WTC11 (cell line): ENCODE measurements at regions not wholly inside any gene's neighbourhood (a gene's known extent, or its start where the extent isn't known, plus 50 kb on each side); places are given as distances from the start of the nearest gene placed in this dataset.

Source experiments
- ATAC-seq: fragments of 200-7000 bp; cut with Tn5 transposase; 2 replicates; pipeline ENCODE4 v1.10.0; 2021; ENCODE audit warnings: mild to moderate bottlenecking, moderate library complexity
- CTCF ChIA-PET: fragments of 300-600 bp; sonication (Branson Sonifier 250); formaldehyde crosslinking; loops from one replicate; lab custom pipeline; 2021; ENCODE audit warnings: antibody characterized with exemption; lab: Charles Lee
- POLR2A ChIA-PET: fragments of 350-600 bp; sonication (Branson Sonifier 250); formaldehyde crosslinking; loops from one replicate; lab custom pipeline; 2021; ENCODE audit warnings: antibody characterized with exemption; lab: Charles Lee
- DNase-seq: peaks from one replicate; pipeline ENCODE4 v3.0.0; 2021; ENCODE audit warnings: low spot score
- H3K27ac Mint-ChIP-seq: 2 replicates; pipeline ENCODE4 v1.8.0; 2021; ENCODE audit warnings: mixed read lengths
- H3K27me3 Mint-ChIP-seq: 2 replicates; pipeline ENCODE4 v1.8.0; 2021; ENCODE audit warnings: low read depth, mild to moderate bottlenecking, moderate library complexity, mixed read lengths
- H3K36me3 Mint-ChIP-seq: 2 replicates; pipeline ENCODE4 v1.8.0; 2021; ENCODE audit warnings: mixed read lengths
- H3K4me1 Mint-ChIP-seq: 2 replicates; pipeline ENCODE4 v1.8.0; 2022; ENCODE audit warnings: mixed read lengths
- H3K4me3 Mint-ChIP-seq: 2 replicates; pipeline ENCODE4 v1.8.0; 2021; ENCODE audit warnings: mild to moderate bottlenecking, moderate library complexity, mixed read lengths
- H3K9me3 Mint-ChIP-seq: 2 replicates; pipeline ENCODE4 v1.8.0; 2021; ENCODE audit warnings: mixed read lengths
- EMX1 ChIP-seq: fragments of 250-450 bp; sonication (Bioruptor Pico); IDR thresholded peaks from 2 replicates; pipeline ENCODE4 v1.8.0; 2021; ENCODE audit warnings: mild to moderate bottlenecking
- ETV6 ChIP-seq: sonication (generic); formaldehyde crosslinking; IDR thresholded peaks from 2 replicates; pipeline ENCODE4 v1.8.1; 2022; ENCODE audit warnings: mild to moderate bottlenecking, missing genetic modification reagents
- JAZF1 ChIP-seq: fragments of 250-450 bp; sonication (Bioruptor Pico); IDR thresholded peaks from 2 replicates; pipeline ENCODE4 v1.9.0; 2021; ENCODE audit warnings: moderate library complexity, mild to moderate bottlenecking, inconsistent platforms
- KAT7 ChIP-seq: sonication (generic); formaldehyde crosslinking; IDR thresholded peaks from 2 replicates; pipeline ENCODE4 v1.8.1; 2023; ENCODE audit warnings: missing genetic modification reagents, mild to moderate bottlenecking, borderline replicate concordance
- MXD4 ChIP-seq: fragments of 250-450 bp; sonication (Bioruptor Pico); IDR thresholded peaks from 2 replicates; pipeline ENCODE4 v1.8.0; 2021; ENCODE audit warnings: mild to moderate bottlenecking, moderate library complexity, borderline replicate concordance
- SP1 ChIP-seq: sonication (generic); formaldehyde crosslinking; conservative IDR thresholded peaks from 2 replicates; pipeline ENCODE4 v1.8.1; 2022; ENCODE audit warnings: missing genetic modification reagents
- TCF7 ChIP-seq: sonication (generic); formaldehyde crosslinking; IDR thresholded peaks from 2 replicates; pipeline ENCODE4 v1.8.0; 2022; ENCODE audit warnings: mild to moderate bottlenecking, low read depth, missing genetic modification reagents, moderate library complexity
- ZNF423 ChIP-seq: fragments of 250-450 bp; sonication (Bioruptor Pico); IDR thresholded peaks from 2 replicates; pipeline ENCODE4 v2.1.2; 2022; ENCODE audit warnings: mild to moderate bottlenecking, moderate library complexity
- TF ChIP-seq, protein P1 (sequence below): fragments of 250-450 bp; sonication (Bioruptor Pico); conservative IDR thresholded peaks from 2 replicates; pipeline ENCODE4 v1.9.0; 2021; ENCODE audit warnings: mild to moderate bottlenecking
- TF ChIP-seq, protein P2 (sequence below): sonication (generic); formaldehyde crosslinking; IDR thresholded peaks from 2 replicates; pipeline ENCODE4 v1.8.1; 2023; ENCODE audit warnings: mild to moderate bottlenecking, missing genetic modification reagents
- TF ChIP-seq, protein P3 (sequence below): sonication (generic); formaldehyde crosslinking; IDR thresholded peaks from 2 replicates; pipeline ENCODE4 v1.8.1; 2022; ENCODE audit warnings: low read depth, missing genetic modification reagents, borderline replicate concordance
- TF ChIP-seq, protein P4 (sequence below): sonication (generic); formaldehyde crosslinking; IDR thresholded peaks from 2 replicates; pipeline ENCODE4 v1.8.0; 2022; ENCODE audit warnings: missing genetic modification reagents
- TF ChIP-seq, protein P5 (sequence below): sonication (generic); formaldehyde crosslinking; IDR thresholded peaks from 2 replicates; pipeline ENCODE4 v1.8.1; 2023; ENCODE audit warnings: mild to moderate bottlenecking, missing genetic modification reagents, moderate library complexity
- TF ChIP-seq, protein P6 (sequence below): fragments of 200-600 bp; IDR thresholded peaks from 2 replicates; pipeline ENCODE4 v1.8.0; 2022; ENCODE audit warnings: antibody characterized with exemption
- TF ChIP-seq, protein P7 (sequence below): sonication (generic); formaldehyde crosslinking; IDR thresholded peaks from 2 replicates; pipeline ENCODE4 v1.8.0; 2022; ENCODE audit warnings: mild to moderate bottlenecking, missing genetic modification reagents
- TF ChIP-seq, protein P8 (sequence below): sonication (generic); formaldehyde crosslinking; conservative IDR thresholded peaks from 2 replicates; pipeline ENCODE4 v1.8.1; 2023; ENCODE audit warnings: mild to moderate bottlenecking, low read depth, missing genetic modification reagents, moderate library complexity

DNA sequence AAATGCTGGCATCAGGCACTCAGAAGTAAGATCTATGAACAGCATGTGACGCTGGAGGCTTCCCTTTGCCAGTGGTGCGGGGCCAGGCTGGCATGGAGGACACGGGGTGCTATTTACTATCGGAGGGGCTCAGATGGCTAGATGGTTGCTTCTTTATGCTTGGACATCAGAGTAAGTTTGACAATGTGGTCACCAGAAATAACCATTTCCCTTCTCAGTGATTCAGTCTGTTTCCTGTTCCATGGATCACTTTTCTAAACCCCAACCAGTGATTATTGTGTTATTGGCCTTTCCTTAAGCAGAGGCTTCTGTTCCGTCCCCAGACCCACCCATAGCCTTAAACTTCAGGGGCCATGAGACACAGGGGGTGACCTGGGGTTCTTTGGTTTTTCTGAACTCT, 55.4 kb upstream of the DHX15 start:
- no peak for ATAC-seq
- Mint-ChIP-seq H3K27me3 (peaks cover 4% of the 10 kb centered on the region; the same call in 1 of the 2 replicates), H3K27ac (no peak overlapping the region), H3K4me1 (peaks cover 6% of the 10 kb centered on the region), H3K4me3 (no peak overlapping the region), H3K9me3 (no peaks in the 10 kb centered on the region), H3K36me3 (no peaks in the 10 kb centered on the region)
- no peak for DNase-seq
- TF ChIP-seq, protein P1, sequence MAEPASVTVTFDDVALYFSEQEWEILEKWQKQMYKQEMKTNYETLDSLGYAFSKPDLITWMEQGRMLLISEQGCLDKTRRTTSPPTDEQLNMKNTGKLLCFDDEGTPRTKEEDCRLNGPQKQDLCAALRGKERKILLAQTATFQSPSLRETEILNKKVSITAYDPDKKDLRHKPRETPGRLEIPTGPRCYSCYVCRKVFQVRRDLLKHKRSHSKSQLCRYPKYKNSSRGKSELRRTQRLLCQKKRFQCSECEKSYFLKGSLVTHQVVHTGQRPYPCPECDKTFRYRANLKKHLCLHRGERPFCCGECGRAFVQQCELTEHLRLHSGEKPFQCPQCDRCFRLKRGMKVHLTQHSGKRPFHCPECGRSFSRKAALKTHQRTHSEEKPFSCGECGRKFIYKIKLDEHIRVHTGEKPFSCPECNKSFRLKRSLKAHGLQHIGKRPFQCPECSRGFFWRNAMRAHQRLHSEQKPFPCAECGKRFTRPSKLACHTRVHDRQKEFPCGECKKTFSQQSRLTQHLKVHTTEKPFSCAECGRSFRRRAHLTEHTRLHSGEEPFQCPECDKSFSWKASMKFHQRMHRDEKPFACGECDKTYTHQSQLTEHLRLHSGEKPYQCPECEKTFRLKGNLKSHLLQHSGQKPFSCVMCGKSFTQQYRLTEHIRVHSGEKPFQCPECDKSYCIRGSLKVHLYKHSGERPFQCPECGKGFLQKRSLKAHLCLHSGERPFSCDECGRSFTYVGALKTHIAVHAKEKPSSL, result no peak
- TF ChIP-seq, protein P2, sequence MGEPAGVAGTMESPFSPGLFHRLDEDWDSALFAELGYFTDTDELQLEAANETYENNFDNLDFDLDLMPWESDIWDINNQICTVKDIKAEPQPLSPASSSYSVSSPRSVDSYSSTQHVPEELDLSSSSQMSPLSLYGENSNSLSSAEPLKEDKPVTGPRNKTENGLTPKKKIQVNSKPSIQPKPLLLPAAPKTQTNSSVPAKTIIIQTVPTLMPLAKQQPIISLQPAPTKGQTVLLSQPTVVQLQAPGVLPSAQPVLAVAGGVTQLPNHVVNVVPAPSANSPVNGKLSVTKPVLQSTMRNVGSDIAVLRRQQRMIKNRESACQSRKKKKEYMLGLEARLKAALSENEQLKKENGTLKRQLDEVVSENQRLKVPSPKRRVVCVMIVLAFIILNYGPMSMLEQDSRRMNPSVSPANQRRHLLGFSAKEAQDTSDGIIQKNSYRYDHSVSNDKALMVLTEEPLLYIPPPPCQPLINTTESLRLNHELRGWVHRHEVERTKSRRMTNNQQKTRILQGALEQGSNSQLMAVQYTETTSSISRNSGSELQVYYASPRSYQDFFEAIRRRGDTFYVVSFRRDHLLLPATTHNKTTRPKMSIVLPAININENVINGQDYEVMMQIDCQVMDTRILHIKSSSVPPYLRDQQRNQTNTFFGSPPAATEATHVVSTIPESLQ (CRISPR knock-in tag), result no peak
- TF ChIP-seq JAZF1 (CRISPR knock-in tag), result no peak
- no peak for TF ChIP-seq TCF7 (CRISPR knock-in tag)
- TF ChIP-seq EMX1, result no peak
- TF ChIP-seq, protein P3, sequence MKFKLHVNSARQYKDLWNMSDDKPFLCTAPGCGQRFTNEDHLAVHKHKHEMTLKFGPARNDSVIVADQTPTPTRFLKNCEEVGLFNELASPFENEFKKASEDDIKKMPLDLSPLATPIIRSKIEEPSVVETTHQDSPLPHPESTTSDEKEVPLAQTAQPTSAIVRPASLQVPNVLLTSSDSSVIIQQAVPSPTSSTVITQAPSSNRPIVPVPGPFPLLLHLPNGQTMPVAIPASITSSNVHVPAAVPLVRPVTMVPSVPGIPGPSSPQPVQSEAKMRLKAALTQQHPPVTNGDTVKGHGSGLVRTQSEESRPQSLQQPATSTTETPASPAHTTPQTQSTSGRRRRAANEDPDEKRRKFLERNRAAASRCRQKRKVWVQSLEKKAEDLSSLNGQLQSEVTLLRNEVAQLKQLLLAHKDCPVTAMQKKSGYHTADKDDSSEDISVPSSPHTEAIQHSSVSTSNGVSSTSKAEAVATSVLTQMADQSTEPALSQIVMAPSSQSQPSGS (CRISPR knock-in tag), result no peak
- no peak for TF ChIP-seq ETV6
- TF ChIP-seq, protein P4, sequence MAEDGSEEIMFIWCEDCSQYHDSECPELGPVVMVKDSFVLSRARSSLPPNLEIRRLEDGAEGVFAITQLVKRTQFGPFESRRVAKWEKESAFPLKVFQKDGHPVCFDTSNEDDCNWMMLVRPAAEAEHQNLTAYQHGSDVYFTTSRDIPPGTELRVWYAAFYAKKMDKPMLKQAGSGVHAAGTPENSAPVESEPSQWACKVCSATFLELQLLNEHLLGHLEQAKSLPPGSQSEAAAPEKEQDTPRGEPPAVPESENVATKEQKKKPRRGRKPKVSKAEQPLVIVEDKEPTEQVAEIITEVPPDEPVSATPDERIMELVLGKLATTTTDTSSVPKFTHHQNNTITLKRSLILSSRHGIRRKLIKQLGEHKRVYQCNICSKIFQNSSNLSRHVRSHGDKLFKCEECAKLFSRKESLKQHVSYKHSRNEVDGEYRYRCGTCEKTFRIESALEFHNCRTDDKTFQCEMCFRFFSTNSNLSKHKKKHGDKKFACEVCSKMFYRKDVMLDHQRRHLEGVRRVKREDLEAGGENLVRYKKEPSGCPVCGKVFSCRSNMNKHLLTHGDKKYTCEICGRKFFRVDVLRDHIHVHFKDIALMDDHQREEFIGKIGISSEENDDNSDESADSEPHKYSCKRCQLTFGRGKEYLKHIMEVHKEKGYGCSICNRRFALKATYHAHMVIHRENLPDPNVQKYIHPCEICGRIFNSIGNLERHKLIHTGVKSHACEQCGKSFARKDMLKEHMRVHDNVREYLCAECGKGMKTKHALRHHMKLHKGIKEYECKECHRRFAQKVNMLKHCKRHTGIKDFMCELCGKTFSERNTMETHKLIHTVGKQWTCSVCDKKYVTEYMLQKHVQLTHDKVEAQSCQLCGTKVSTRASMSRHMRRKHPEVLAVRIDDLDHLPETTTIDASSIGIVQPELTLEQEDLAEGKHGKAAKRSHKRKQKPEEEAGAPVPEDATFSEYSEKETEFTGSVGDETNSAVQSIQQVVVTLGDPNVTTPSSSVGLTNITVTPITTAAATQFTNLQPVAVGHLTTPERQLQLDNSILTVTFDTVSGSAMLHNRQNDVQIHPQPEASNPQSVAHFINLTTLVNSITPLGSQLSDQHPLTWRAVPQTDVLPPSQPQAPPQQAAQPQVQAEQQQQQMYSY (CRISPR knock-in tag), result no peak
- TF ChIP-seq, protein P5, sequence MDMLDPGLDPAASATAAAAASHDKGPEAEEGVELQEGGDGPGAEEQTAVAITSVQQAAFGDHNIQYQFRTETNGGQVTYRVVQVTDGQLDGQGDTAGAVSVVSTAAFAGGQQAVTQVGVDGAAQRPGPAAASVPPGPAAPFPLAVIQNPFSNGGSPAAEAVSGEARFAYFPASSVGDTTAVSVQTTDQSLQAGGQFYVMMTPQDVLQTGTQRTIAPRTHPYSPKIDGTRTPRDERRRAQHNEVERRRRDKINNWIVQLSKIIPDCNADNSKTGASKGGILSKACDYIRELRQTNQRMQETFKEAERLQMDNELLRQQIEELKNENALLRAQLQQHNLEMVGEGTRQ (CRISPR knock-in tag), result no peak
- no peak for TF ChIP-seq ZNF423 (CRISPR knock-in tag)
- TF ChIP-seq SP1 (CRISPR knock-in tag), result no peak
- TF ChIP-seq, protein P6, sequence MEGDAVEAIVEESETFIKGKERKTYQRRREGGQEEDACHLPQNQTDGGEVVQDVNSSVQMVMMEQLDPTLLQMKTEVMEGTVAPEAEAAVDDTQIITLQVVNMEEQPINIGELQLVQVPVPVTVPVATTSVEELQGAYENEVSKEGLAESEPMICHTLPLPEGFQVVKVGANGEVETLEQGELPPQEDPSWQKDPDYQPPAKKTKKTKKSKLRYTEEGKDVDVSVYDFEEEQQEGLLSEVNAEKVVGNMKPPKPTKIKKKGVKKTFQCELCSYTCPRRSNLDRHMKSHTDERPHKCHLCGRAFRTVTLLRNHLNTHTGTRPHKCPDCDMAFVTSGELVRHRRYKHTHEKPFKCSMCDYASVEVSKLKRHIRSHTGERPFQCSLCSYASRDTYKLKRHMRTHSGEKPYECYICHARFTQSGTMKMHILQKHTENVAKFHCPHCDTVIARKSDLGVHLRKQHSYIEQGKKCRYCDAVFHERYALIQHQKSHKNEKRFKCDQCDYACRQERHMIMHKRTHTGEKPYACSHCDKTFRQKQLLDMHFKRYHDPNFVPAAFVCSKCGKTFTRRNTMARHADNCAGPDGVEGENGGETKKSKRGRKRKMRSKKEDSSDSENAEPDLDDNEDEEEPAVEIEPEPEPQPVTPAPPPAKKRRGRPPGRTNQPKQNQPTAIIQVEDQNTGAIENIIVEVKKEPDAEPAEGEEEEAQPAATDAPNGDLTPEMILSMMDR, result no peak
- TF ChIP-seq, protein P7, sequence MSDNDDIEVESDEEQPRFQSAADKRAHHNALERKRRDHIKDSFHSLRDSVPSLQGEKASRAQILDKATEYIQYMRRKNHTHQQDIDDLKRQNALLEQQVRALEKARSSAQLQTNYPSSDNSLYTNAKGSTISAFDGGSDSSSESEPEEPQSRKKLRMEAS (CRISPR knock-in tag), result no peak
- TF ChIP-seq, protein P8, sequence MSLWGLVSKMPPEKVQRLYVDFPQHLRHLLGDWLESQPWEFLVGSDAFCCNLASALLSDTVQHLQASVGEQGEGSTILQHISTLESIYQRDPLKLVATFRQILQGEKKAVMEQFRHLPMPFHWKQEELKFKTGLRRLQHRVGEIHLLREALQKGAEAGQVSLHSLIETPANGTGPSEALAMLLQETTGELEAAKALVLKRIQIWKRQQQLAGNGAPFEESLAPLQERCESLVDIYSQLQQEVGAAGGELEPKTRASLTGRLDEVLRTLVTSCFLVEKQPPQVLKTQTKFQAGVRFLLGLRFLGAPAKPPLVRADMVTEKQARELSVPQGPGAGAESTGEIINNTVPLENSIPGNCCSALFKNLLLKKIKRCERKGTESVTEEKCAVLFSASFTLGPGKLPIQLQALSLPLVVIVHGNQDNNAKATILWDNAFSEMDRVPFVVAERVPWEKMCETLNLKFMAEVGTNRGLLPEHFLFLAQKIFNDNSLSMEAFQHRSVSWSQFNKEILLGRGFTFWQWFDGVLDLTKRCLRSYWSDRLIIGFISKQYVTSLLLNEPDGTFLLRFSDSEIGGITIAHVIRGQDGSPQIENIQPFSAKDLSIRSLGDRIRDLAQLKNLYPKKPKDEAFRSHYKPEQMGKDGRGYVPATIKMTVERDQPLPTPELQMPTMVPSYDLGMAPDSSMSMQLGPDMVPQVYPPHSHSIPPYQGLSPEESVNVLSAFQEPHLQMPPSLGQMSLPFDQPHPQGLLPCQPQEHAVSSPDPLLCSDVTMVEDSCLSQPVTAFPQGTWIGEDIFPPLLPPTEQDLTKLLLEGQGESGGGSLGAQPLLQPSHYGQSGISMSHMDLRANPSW (CRISPR knock-in tag), result no peak
- no peak for TF ChIP-seq MXD4 (CRISPR knock-in tag)
- TF ChIP-seq KAT7, result no peak
- CTCF ChIA-PET, result interaction anchor here (1.0 to 1.6 kb wide), 3 partner anchors 12 to 164 kb away, joined by 3 to 4 read pairs (median 4); no protein-coding TSS in a partner anchor
- POLR2A ChIA-PET, result interaction anchor here (1.0 kb wide), 1 partner anchor 55 kb away, joined by 3 read pairs; the partner anchor contains the start of gene DHX15
